A549 (cell line): ENCODE measurements at regions not wholly inside any gene's neighbourhood (a gene's known extent, or its start where the extent isn't known, plus 50 kb on each side); places are given as distances from the start of the nearest gene placed in this dataset.

Experiments used
- ATAC-seq, 2 experiments: fragments of 200-7000 bp in 1 of 2; fragments of >200 bp in 1 of 2; cut with Nextera tagmentation in 1 of 2; cut with Tn5 transposase in 1 of 2; 3 replicates each; pipeline versions ENCODE4 v1.8.0 to v1.9.1; 2018 to 2020; ENCODE audit warnings: mild to moderate bottlenecking in 1 of 2, moderate library complexity in 1 of 2
- CTCF ChIA-PET: fragments of 300-600 bp; sonication (Branson Sonifier 250); formaldehyde crosslinking; extraction: SDS; loops from one replicate; lab custom pipeline; 2021; ENCODE audit warnings: antibody characterized with exemption, inconsistent platforms; lab: Yijun Ruan, JAX
- POLR2A ChIA-PET: fragments of 350-600 bp; formaldehyde crosslinking; extraction: SDS; loops from one replicate; lab custom pipeline; 2021; ENCODE audit warnings: antibody characterized with exemption, inconsistent platforms; lab: Yijun Ruan, JAX
- DNase-seq, 2 experiments: peaks; one replicate each; pipeline versions ENCODE4 v3.0.0 to v3.0.0-alpha.2; 2011 to 2016; ENCODE audit warnings: low read depth in 1 of 2, low spot score in 1 of 2
- FAIRE-seq: peaks from 2 replicates; lab custom pipeline; 2011; peaks lifted over from hg19 to GRCh38; lab: Jason Lieb, UNC
- H3K27ac ChIP-seq, 2 experiments: fragments of >200 bp; sonication (Bioruptor Twin); formaldehyde crosslinking; 3 replicates each; pipeline ENCODE4 v1.5.1; 2016 to 2017
- H3K4me1 ChIP-seq: fragments of >200 bp; sonication (Bioruptor Twin); formaldehyde crosslinking; 3 replicates; pipeline ENCODE4 v1.6.1; 2016
- H3K4me2 ChIP-seq: fragments of >200 bp; sonication (Bioruptor Twin); formaldehyde crosslinking; 3 replicates; pipeline ENCODE4 v1.6.1; 2016
- H3K4me3 ChIP-seq: fragments of >200 bp; sonication (Bioruptor Twin); formaldehyde crosslinking; 3 replicates; pipeline ENCODE4 v1.5.1; 2016
- H3K9me3 ChIP-seq: fragments of >200 bp; sonication (Bioruptor Twin); formaldehyde crosslinking; 3 replicates; pipeline ENCODE4 v1.6.1; 2016
- CBX8 ChIP-seq: fragments of 200-600 bp; sonication (generic); IDR thresholded peaks from 2 replicates; pipeline ENCODE4 v1.6.1; 2016
- E2F6 ChIP-seq: IDR thresholded peaks from 2 replicates; pipeline ENCODE4 v1.6.1; 2012; ENCODE audit warnings: low read depth, borderline replicate concordance
- EHMT2 ChIP-seq: fragments of 200-600 bp; sonication (generic); IDR thresholded peaks from 2 replicates; pipeline ENCODE4 v1.6.1; 2016; ENCODE audit warnings: antibody characterized with exemption, low read depth, mild to moderate bottlenecking, moderate library complexity
- FOSB ChIP-seq: fragments of 250-450 bp; sonication (Bioruptor Pico); IDR thresholded peaks from 2 replicates; pipeline ENCODE4 v1.5.0; 2020; ENCODE audit warnings: mild to moderate bottlenecking, moderate library complexity
- FOXS1 ChIP-seq: fragments of 250-450 bp; sonication (Bioruptor Pico); IDR thresholded peaks from 2 replicates; pipeline ENCODE4 v1.5.0; 2020; ENCODE audit warnings: mild to moderate bottlenecking, moderate library complexity
- HDAC2 ChIP-seq: fragments of 200-600 bp; sonication (generic); IDR thresholded peaks from 2 replicates; pipeline ENCODE4 v1.6.1; 2016
- HES2 ChIP-seq: fragments of >200 bp; sonication (Bioruptor Twin); formaldehyde crosslinking; IDR thresholded peaks from 2 replicates; pipeline ENCODE4 v1.6.1; 2016
- HOXB13 ChIP-seq: fragments of 250-450 bp; sonication (Bioruptor Pico); IDR thresholded peaks from 2 replicates; pipeline ENCODE4 v1.5.0; 2020; ENCODE audit warnings: low read depth, mild to moderate bottlenecking, moderate library complexity
- JUN ChIP-seq, 2 experiments: fragments of >200 bp; sonication (Bioruptor Twin); formaldehyde crosslinking; IDR thresholded peaks; 2 replicates in 1 of 2; 3 replicates in 1 of 2; pipeline ENCODE4 v1.6.1; 2016 to 2017
- KDM1A ChIP-seq: fragments of 200-600 bp; sonication (generic); IDR thresholded peaks from 2 replicates; pipeline ENCODE4 v1.6.1; 2016; ENCODE audit warnings: low read depth, mild to moderate bottlenecking
- MAFK ChIP-seq: fragments of 450-650 bp; IDR thresholded peaks from 2 replicates; pipeline ENCODE4 v1.6.1; 2014; ENCODE audit not compliant: partially characterized antibody
- MAZ ChIP-seq: fragments of 150-350 bp; IDR thresholded peaks from 2 replicates; pipeline ENCODE4 v1.6.1; 2014; ENCODE audit warnings: antibody characterized with exemption, low read depth, low read length, borderline replicate concordance
- NPAS2 ChIP-seq: fragments of 250-450 bp; sonication (Bioruptor Pico); IDR thresholded peaks from 2 replicates; pipeline ENCODE4 v1.8.0; 2022; ENCODE audit warnings: mild to moderate bottlenecking, moderate library complexity, borderline replicate concordance
- NR3C1 ChIP-seq: fragments of >200 bp; sonication (Bioruptor Twin); formaldehyde crosslinking; IDR thresholded peaks from 3 replicates; pipeline ENCODE4 v1.6.1; 2017
- PHF8 ChIP-seq: fragments of 200-600 bp; sonication (generic); IDR thresholded peaks from 2 replicates; pipeline ENCODE4 v1.6.1; 2016; ENCODE audit warnings: low read depth, mild to moderate bottlenecking, antibody characterized with exemption, moderate library complexity, borderline replicate concordance
- POLR2A ChIP-seq: IDR thresholded peaks from 2 replicates; pipeline ENCODE4 v1.6.1; 2012; ENCODE audit warnings: mild to moderate bottlenecking, low read length
- POLR2AphosphoS2 ChIP-seq: conservative IDR thresholded peaks from 2 replicates; pipeline ENCODE4 v1.6.1; 2012; ENCODE audit warnings: low read length, improper control_type of control experiment, inconsistent platforms
- RARB ChIP-seq: fragments of 250-450 bp; sonication (Bioruptor Pico); IDR thresholded peaks from 2 replicates; pipeline ENCODE4 v1.8.0; 2021; ENCODE audit warnings: mild to moderate bottlenecking, moderate library complexity
- RFX5 ChIP-seq: fragments of 450-650 bp; IDR thresholded peaks from 2 replicates; pipeline ENCODE4 v1.7.1; 2014; ENCODE audit warnings: antibody characterized with exemption, mild to moderate bottlenecking, moderate library complexity
- RNF2 ChIP-seq: fragments of 200-600 bp; sonication (generic); IDR thresholded peaks from 2 replicates; pipeline ENCODE4 v1.6.1; 2016; ENCODE audit warnings: low read depth, mild to moderate bottlenecking, antibody characterized with exemption, moderate library complexity, borderline replicate concordance
- SMC3 ChIP-seq: fragments of >200 bp; sonication (Bioruptor Twin); formaldehyde crosslinking; IDR thresholded peaks from 3 replicates; pipeline ENCODE4 v1.6.1; 2018; ENCODE audit warnings: inconsistent platforms
- TFCP2L1 ChIP-seq: fragments of 250-450 bp; sonication (Bioruptor Pico); IDR thresholded peaks from 2 replicates; pipeline ENCODE4 v1.5.0; 2021; ENCODE audit warnings: mild to moderate bottlenecking
- TP53 ChIP-seq: fragments of 250-450 bp; sonication (Bioruptor Pico); IDR thresholded peaks from 2 replicates; pipeline ENCODE4 v1.5.0; 2021; ENCODE audit warnings: mild to moderate bottlenecking, moderate library complexity
- ZC3H11A ChIP-seq: fragments of 450-650 bp; IDR thresholded peaks from 2 replicates; pipeline ENCODE4 v1.6.1; 2014; ENCODE audit warnings: antibody characterized with exemption, mild to moderate bottlenecking
- ZFP36 ChIP-seq: fragments of 450-650 bp; IDR thresholded peaks from 2 replicates; pipeline ENCODE4 v1.6.1; 2014; ENCODE audit warnings: borderline replicate concordance; ENCODE audit not compliant: partially characterized antibody
- WGBS: methylation state at CpG from one replicate; pipeline ENCODE4 v1.1.6; 2017; ENCODE audit errors: missing lambda C conversion rate; 5-methylcytosine and 5-hydroxymethylcytosine counted together

DNA sequence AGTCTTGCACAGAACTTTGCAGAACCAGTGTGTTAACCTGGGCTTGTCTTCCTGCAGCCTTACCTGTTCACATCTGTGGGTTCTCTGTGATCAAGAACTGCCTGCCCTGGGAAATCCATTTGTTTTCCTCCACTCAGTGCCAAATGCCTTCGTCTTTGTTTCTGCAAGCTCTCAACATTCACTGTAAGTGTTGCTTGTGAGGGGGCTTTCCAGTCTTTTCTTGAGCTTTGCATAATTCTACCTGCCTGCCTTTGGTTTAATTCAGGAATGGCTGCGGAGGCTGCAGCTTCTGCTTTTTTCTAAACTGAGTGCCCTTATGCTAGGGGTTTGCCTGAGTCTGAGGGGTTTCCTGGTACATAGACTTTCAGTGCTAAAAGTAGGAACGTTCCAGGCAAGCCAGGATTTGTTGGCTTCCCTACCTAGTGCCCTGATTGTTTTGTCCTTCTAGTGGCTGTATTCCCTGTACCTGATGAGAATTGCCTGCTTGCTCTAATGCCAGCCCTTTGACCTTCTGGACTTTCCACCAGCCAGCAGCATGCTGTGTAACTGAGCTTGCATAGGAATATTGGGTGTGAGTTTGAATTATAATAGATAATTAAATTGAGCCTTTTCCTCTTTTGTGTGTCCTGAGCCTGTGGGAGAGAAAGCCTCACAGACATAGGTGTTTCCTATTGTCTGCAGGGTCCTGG, 96.6 kb upstream of the CLSTN2 start:
- H3K4me1 ChIP-seq, result no peaks in the 10 kb centered on the region
- TF ChIP-seq POLR2A, result no peak
- no peak for TF ChIP-seq RNF2
- TF ChIP-seq HES2, result no peak
- TF ChIP-seq RARB (CRISPR knock-in tag), result no peak
- TF ChIP-seq POLR2AphosphoS2, result no peak
- TF ChIP-seq NR3C1, result no peak
- no peak for TF ChIP-seq HDAC2
- no peak for TF ChIP-seq MAZ
- TF ChIP-seq RFX5, result no peak
- no peak for TF ChIP-seq FOXS1 (CRISPR knock-in tag)
- TF ChIP-seq TP53, result no peak
- TF ChIP-seq SMC3, result no peak
- no peak for TF ChIP-seq PHF8
- H3K9me3 ChIP-seq, result no peaks in the 10 kb centered on the region
- DNase-seq, result no peak
- CTCF ChIA-PET, result no interaction called here
- POLR2A ChIA-PET, result no interaction called here
- no peak for ATAC-seq
- no peak overlapping the region for H3K27ac ChIP-seq
- FAIRE-seq, result no peak
- 0% methylated on average over 2 of the region's 3 CpGs for WGBS
- no peak overlapping the region for H3K4me3 ChIP-seq
- no peak overlapping the region for H3K4me2 ChIP-seq

- H3K27ac ChIP-seq, result no peak overlapping the region
- WGBS, result 32% methylated on average over 4 of the region's 4 CpGs
- TF ChIP-seq NPAS2 (CRISPR knock-in tag) (no peak), KDM1A (no peak), JUN (IDR thresholded peaks at IDR 0.05) (no peak), HOXB13 (CRISPR knock-in tag) (no peak), EHMT2 (no peak), MAFK (no peak), ZC3H11A (no peak), CBX8 (no peak), ZFP36 (no peak), TFCP2L1 (CRISPR knock-in tag) (no peak), FOSB (CRISPR knock-in tag) (no peak), SMC3 (no peak), E2F6 (no peak)
- no peak for DNase-seq
- ATAC-seq, result no peak
- no peaks in the 10 kb centered on the region for H3K9me3 ChIP-seq
- no peak overlapping the region for H3K4me2 ChIP-seq
- no peak overlapping the region for H3K4me3 ChIP-seq
- ChIA-PET POLR2A (no interaction called here), CTCF (no interaction called here)
- H3K4me1 ChIP-seq, result no peaks in the 10 kb centered on the region
- FAIRE-seq, result no peak
Measured at GRCh38 chr3:139836698-139837464, 98.1 kb upstream of the CLSTN2 start.
